H7 (cell line): ENCODE measurements at regions not wholly inside any gene's neighbourhood (a gene's known extent, or its start where the extent isn't known, plus 50 kb on each side); places are given as distances from the start of the nearest gene placed in this dataset.

ENCODE experiments used
- DNase-seq: peaks from one replicate; pipeline ENCODE4 v3.0.0; 2012
- H3K27me3 ChIP-seq: 2 replicates; pipeline ENCODE4 v1.6.0; 2011; ENCODE audit warnings: mild to moderate bottlenecking, low read length; ENCODE audit not compliant: control insufficient read depth, insufficient read depth
- H3K36me3 ChIP-seq: replicated peaks from 2 replicates; pipeline ENCODE4 v1.5.1; 2011; ENCODE audit warnings: low read length; ENCODE audit not compliant: control insufficient read depth, insufficient read depth
- H3K4me3 ChIP-seq: 2 replicates; pipeline ENCODE4 v1.5.1; 2011; ENCODE audit warnings: low read depth, mild to moderate bottlenecking, control low read depth, low read length, moderate library complexity; ENCODE audit not compliant: insufficient read depth

GRCh38 chr2:180579388-180579787 is 401.0 kb upstream of the UBE2E3 start:
- Histone ChIP-seq H3K36me3 (no peaks in the 10 kb centered on the region), H3K27me3 (no peaks in the 10 kb centered on the region), H3K4me3 (no peak overlapping the region)
- no peak for DNase-seq

- no peak overlapping the region for H3K4me3 ChIP-seq
- DNase-seq, result no peak
- no peaks in the 10 kb centered on the region for H3K36me3 ChIP-seq
- no peaks in the 10 kb centered on the region for H3K27me3 ChIP-seq
Observed at GRCh38 chr2:180578441-180578840, 402.0 kb upstream of the UBE2E3 start.

DNA sequence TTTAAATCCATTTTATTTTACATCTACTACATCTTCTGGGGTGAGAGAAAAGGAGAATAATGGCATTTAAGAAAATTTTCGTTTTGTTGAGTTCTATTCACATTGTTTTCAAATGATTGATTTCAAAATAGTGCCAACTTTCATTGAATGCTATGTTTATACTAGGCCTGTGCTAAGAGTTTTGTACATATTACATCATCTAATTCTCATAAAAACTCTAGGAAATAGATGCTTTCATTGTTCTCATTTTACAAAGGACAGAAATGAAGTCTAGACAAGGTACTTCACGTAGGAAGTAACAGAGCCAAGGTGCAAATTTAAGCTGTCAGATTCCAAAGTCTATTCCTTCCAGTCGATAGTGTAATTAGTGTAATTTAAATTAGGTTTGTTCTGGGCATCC is 402.8 kb upstream of the UBE2E3 start:
- H3K27me3 ChIP-seq, result no peaks in the 10 kb centered on the region
- DNase-seq, result no peak
- no peak overlapping the region for H3K4me3 ChIP-seq
- no peaks in the 10 kb centered on the region for H3K36me3 ChIP-seq

DNA sequence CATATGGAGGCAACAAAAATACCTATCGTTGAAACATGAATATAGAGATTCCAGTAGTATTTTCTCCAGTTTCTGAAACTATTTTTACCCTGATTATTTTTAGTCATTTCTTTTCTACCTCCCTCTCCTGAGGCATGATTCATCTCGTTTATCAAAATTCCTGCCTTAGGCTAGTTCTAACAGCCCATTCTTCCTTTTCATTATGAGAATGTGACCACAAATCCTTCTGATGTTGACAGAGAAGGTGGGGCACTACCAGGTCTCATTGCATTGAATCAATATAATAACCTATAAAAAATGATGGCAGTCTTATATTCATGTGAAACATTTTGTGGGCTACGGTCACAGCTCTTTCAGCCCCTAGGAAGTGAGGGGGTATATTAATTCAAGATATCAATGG is 406.5 kb upstream of the UBE2E3 start:
- no peaks in the 10 kb centered on the region for H3K36me3 ChIP-seq
- no peaks in the 10 kb centered on the region for H3K27me3 ChIP-seq
- H3K4me3 ChIP-seq, result no peak overlapping the region
- DNase-seq, result no peak

DNA sequence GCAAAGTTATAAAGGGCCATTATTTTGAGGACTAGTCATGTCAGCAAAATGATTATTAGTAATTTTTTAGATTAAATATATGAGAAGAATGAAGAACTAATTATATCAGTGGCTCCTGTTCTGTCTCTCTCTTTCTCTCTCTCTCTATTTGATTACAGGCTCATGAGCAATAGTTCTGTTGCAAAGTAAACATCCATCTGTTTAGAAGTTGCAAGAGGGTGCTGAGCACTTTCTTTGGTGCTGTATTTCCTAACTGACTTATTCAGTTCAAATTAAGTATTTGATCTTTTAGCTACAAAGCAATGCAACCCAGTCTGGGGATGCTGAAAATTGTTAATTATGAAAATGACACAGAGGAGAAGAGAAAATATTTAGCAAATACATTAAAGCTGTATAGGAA is 408.1 kb upstream of the UBE2E3 start:
- no peak for DNase-seq
- Histone ChIP-seq H3K27me3 (no peaks in the 10 kb centered on the region), H3K4me3 (no peak overlapping the region), H3K36me3 (no peaks in the 10 kb centered on the region)

DNA sequence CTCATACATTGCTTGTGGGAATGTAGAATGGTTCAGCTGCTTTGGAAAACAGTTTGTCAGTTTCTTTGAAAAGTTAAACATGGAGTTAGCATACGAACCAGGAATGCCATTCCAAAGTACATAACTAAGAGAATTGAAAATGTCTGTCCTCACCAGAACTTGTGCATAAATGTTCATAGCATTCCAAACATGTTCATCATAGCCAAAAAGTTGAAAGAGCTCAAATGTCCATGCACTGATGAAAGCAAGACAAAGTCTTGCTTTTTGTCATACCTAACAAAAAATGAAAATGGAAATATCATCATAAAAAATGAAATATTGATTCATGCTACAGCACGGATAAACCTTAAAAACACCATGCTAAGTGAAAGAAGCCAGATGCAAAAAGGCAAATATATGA is 408.8 kb upstream of the UBE2E3 start:
- no peaks in the 10 kb centered on the region for H3K36me3 ChIP-seq
- H3K27me3 ChIP-seq, result no peaks in the 10 kb centered on the region
- H3K4me3 ChIP-seq, result no peak overlapping the region
- DNase-seq, result no peak

GRCh38 chr2:180570864-180571263 is 409.5 kb upstream of the UBE2E3 start:
- no peak overlapping the region for H3K4me3 ChIP-seq
- no peaks in the 10 kb centered on the region for H3K36me3 ChIP-seq
- no peak for DNase-seq
- H3K27me3 ChIP-seq, result no peaks in the 10 kb centered on the region

GRCh38 chr2:180564051-180564450 is 416.4 kb upstream of the UBE2E3 start:
- DNase-seq, result no peak
- Histone ChIP-seq H3K27me3 (no peaks in the 10 kb centered on the region), H3K36me3 (no peaks in the 10 kb centered on the region), H3K4me3 (no peak overlapping the region)

DNA sequence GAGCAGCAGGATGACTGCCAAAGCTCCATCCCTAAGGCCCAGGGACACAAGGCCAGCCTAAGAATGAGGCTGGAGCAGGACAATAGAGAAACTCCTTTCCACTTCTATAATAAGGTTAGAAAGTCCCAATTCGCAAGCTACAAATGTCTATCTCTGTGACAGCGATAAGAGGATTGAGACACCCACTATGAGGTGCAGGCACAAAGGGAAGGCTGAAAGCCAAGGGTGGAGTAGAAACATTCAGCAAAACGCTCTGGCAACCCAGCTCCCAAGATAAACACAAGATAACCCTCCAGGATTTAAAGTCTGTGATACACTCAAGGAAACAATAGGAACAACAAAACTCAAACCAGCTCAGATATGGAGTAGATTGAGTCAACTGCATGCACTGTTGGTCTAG is 418.0 kb upstream of the UBE2E3 start:
- no peaks in the 10 kb centered on the region for H3K36me3 ChIP-seq
- no peak overlapping the region for H3K4me3 ChIP-seq
- no peaks in the 10 kb centered on the region for H3K27me3 ChIP-seq
- DNase-seq, result no peak

DNA sequence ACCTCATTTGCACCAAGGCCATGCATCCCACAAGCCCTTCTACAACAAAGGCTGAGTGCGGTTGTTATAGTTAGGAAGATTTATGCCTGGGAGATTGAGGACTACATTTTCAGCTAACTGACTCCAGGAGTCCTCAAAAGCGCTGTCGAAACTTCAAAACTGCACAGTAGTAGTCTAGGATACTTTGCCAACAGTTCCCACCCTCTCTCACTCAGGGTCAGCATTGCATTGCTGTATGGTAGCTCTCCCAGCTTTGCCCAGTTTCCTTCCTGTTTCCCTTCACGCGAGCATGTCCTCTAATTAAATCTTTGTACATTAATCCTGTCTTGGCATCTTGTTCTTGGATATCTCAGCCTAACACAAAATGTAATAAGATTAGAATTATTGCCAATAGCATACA is 420.6 kb upstream of the UBE2E3 start:
- Histone ChIP-seq H3K4me3 (no peak overlapping the region), H3K36me3 (no peaks in the 10 kb centered on the region), H3K27me3 (no peaks in the 10 kb centered on the region)
- no peak for DNase-seq

- no peak overlapping the region for H3K4me3 ChIP-seq
- H3K27me3 ChIP-seq, result no peaks in the 10 kb centered on the region
- no peak for DNase-seq
- no peaks in the 10 kb centered on the region for H3K36me3 ChIP-seq
Observed at GRCh38 chr2:180559038-180559437, 421.4 kb upstream of the UBE2E3 start.

DNA sequence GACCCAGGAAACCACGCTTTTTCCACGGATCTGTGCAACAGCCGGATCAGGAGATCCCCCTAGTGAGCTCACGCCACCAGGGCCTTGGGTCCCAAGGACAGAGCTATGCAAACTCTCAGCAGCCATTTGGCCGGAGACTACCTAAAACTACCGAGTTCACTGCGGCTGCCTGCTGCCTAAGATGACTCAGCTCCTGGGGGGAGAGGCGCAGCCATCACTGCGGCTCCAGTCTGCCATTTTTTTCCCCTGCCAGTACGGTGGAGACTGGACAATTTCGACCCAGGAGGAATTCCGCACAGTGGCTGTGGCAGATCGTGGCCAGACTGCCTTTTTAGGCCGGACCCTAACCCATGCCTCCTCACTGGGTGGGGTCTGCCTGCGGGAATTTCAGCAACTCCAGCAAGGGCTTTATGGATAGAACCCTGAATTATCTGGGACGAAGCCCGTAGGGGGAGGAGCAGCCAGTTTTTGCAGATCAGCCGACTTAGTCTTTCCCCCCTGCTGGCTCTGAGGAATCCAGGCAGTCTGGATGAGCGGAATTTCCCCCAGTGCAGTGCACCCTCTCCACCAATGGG is 424.9 kb upstream of the UBE2E3 start:
- no peak for DNase-seq
- Histone ChIP-seq H3K36me3 (no peaks in the 10 kb centered on the region), H3K4me3 (no peak overlapping the region), H3K27me3 (no peaks in the 10 kb centered on the region)

GRCh38 chr2:180554330-180554729 is 426.1 kb upstream of the UBE2E3 start:
- no peaks in the 10 kb centered on the region for H3K36me3 ChIP-seq
- no peak overlapping the region for H3K4me3 ChIP-seq
- H3K27me3 ChIP-seq, result no peaks in the 10 kb centered on the region
- DNase-seq, result no peak

- no peak for DNase-seq
- Histone ChIP-seq H3K4me3 (no peak overlapping the region), H3K36me3 (no peaks in the 10 kb centered on the region), H3K27me3 (no peaks in the 10 kb centered on the region)
Observed at GRCh38 chr2:180553094-180553715, 427.2 kb upstream of the UBE2E3 start.

GRCh38 chr2:180542511-180542910 is 437.9 kb upstream of the UBE2E3 start:
- no peak for DNase-seq
- H3K27me3 ChIP-seq, result no peaks in the 10 kb centered on the region
- no peak overlapping the region for H3K4me3 ChIP-seq
- H3K36me3 ChIP-seq, result no peaks in the 10 kb centered on the region

DNA sequence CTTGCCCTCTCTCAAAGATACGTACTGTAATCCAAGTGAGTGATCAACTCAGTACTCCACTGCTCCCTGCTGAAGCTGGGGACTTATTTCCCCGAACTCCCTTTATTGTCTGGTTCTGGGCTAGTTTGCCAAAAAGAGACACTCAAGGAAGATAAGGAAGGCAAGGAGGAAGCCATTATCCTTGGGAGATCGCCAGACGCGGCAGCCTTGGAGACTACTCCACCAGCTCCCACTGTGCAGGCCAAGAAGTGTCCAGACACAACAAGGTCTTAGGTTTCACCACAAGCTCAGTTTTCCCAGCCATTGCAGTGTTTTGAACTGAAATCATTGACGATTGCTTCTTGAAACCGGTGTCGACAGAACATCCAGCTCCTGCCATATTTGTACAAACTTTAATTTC is 439.6 kb upstream of the UBE2E3 start:
- no peak for DNase-seq
- H3K4me3 ChIP-seq, result no peak overlapping the region
- no peaks in the 10 kb centered on the region for H3K36me3 ChIP-seq
- no peaks in the 10 kb centered on the region for H3K27me3 ChIP-seq
